ENCODE measurements at regions not wholly inside any gene's neighbourhood (a gene's known extent, or its start where the extent isn't known, plus 50 kb on each side); places are given as distances from the start of the nearest gene placed in this dataset.

- TF ChIP-seq CTCF (IDR thresholded peaks at IDR 0.05 in 4 of 5, conservative IDR thresholded peaks at IDR 0.05 in 1 of 5) (no peak), POLR2A (IDR thresholded peaks at IDR 0.05) (no peak)
Measured at GRCh38 chr7:50960621-50961310, 178.1 kb upstream of the GRB10 start.

Measured in gastrocnemius medialis (tissue), 4 donors.